ENCODE measurements at regions not wholly inside any gene's neighbourhood (a gene's known extent, or its start where the extent isn't known, plus 50 kb on each side); places are given as distances from the start of the nearest gene placed in this dataset.

DNA sequence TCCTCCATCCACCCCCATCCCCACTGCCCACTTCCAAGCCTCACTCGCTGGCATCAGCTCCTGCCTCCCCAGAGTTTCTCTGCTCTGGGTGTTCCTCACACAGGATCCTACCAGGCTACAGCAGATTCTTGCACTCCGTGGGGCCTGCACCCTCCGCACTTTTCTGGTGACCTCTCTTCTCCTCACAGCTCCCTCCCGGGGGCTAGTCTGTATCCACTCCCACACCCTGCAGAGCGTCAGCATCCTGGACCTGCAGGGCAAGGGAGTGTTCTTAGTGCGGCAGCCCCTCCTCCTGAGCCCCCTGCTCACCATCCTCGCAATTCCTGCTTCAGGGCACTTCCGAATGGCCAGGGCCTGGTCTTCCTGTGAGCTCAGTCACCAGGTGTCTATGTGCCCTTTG lies 224.2 kb downstream of the DLL1 start:
- TF ChIP-seq, protein P1, sequence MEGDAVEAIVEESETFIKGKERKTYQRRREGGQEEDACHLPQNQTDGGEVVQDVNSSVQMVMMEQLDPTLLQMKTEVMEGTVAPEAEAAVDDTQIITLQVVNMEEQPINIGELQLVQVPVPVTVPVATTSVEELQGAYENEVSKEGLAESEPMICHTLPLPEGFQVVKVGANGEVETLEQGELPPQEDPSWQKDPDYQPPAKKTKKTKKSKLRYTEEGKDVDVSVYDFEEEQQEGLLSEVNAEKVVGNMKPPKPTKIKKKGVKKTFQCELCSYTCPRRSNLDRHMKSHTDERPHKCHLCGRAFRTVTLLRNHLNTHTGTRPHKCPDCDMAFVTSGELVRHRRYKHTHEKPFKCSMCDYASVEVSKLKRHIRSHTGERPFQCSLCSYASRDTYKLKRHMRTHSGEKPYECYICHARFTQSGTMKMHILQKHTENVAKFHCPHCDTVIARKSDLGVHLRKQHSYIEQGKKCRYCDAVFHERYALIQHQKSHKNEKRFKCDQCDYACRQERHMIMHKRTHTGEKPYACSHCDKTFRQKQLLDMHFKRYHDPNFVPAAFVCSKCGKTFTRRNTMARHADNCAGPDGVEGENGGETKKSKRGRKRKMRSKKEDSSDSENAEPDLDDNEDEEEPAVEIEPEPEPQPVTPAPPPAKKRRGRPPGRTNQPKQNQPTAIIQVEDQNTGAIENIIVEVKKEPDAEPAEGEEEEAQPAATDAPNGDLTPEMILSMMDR (conservative IDR thresholded peaks at IDR 0.05; ENCODE audit: low read depth in 2 of 2): no peak
- TF ChIP-seq EZH2phosphoT487 (IDR thresholded peaks at IDR 0.05; ENCODE audit: unreplicated experiment) (no peak), JUNB (IDR thresholded peaks at IDR 0.05; ENCODE audit: unreplicated experiment) (no peak), STAT1 (IDR thresholded peaks at IDR 0.05; ENCODE audit: unreplicated experiment) (no peak), CREB1 (CRISPR knock-in tag; IDR thresholded peaks at IDR 0.05; ENCODE audit: low read depth) (no peak)
- TF ChIP-seq, protein P2, sequence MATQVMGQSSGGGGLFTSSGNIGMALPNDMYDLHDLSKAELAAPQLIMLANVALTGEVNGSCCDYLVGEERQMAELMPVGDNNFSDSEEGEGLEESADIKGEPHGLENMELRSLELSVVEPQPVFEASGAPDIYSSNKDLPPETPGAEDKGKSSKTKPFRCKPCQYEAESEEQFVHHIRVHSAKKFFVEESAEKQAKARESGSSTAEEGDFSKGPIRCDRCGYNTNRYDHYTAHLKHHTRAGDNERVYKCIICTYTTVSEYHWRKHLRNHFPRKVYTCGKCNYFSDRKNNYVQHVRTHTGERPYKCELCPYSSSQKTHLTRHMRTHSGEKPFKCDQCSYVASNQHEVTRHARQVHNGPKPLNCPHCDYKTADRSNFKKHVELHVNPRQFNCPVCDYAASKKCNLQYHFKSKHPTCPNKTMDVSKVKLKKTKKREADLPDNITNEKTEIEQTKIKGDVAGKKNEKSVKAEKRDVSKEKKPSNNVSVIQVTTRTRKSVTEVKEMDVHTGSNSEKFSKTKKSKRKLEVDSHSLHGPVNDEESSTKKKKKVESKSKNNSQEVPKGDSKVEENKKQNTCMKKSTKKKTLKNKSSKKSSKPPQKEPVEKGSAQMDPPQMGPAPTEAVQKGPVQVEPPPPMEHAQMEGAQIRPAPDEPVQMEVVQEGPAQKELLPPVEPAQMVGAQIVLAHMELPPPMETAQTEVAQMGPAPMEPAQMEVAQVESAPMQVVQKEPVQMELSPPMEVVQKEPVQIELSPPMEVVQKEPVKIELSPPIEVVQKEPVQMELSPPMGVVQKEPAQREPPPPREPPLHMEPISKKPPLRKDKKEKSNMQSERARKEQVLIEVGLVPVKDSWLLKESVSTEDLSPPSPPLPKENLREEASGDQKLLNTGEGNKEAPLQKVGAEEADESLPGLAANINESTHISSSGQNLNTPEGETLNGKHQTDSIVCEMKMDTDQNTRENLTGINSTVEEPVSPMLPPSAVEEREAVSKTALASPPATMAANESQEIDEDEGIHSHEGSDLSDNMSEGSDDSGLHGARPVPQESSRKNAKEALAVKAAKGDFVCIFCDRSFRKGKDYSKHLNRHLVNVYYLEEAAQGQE (IDR thresholded peaks at IDR 0.05; ENCODE audit: unreplicated experiment): no peak

All from GM23338 (cell line).